NCI-H748 (cell line): ENCODE measurements at regions not wholly inside any gene's neighbourhood (a gene's known extent, or its start where the extent isn't known, plus 50 kb on each side); places are given as distances from the start of the nearest gene placed in this dataset.
A peak's percentile ranks its signal among the peaks of the same experiment; 100 is the strongest.

Experiments used
- DNase-seq: peaks from one replicate; lab custom pipeline; 2025; ENCODE audit not compliant: unreplicated experiment; lab: John Stamatoyannopoulos, UW

DNA sequence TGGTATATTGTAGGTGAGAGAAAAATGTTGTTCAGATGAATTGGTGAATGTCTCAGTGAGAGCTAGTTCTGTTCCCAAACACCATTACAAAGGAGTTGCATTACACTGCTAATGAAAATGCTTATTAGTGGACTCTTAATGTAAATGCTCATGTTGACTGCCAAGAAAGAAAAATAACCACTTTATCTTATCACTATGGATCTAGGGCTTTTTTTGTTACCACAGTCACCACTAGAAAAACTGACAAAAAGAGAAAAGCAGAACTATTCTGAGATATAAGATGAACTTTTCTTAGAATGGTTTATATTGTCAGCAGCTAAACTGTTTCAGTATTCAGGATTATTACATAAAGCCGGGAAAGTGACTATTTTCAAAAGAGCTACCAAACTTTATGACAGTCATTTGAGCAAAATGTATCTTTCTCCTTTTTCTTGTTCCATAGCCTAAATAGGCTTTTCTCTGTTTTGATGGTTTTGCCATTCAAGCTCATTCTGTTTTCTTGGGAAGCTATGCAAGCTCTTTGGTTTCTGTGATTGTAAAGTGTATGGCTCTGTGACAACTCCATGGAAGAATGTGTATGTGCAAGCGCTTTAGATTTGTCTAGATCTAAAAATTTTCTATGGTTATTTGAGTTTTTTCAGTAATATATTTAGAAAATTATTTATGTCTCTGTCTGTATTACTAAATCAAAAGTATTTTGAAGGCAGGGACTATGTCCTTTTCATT is 64.2 kb upstream of the DPH5 start:
- DNase-seq: no peak

DNA sequence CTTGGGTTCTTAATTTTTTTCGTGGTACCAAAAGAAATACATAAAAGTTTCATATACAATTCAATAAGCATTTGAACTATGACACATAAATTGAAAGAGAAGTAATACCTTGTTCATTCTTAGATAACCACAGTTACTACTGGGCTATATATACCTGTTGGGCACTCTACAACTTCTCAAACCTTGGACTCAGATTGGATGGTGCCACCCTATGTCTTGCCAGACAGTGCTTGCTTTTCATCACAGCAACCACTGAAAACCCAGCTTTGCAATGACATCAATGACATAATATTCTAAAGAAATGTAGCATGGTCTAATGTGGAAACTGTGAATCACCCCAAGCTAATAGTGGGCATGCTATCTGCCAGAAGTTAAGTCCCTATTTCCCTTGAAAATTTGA is 62.8 kb upstream of the DPH5 start:
- DNase-seq: no peak

DNA sequence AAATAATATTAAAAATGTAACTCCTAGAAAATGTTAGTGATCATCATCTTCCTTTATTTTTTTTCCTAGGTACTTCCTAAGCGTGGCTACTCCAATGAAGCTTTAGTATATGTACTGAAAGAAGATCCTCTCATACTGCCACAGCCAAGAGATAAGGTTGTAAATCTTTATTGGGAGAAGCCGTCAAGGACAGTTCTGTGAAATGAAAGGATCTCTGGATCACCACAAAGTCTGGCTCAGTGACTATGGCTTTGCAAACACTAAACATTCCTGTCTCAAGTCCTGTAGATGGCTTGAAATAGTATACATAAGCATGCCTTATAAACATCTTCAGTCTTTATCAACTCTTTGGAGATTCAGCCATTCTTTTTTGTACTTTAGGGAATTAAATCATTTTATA is 61.2 kb upstream of the DPH5 start:
- DNase-seq: no peak

DNA sequence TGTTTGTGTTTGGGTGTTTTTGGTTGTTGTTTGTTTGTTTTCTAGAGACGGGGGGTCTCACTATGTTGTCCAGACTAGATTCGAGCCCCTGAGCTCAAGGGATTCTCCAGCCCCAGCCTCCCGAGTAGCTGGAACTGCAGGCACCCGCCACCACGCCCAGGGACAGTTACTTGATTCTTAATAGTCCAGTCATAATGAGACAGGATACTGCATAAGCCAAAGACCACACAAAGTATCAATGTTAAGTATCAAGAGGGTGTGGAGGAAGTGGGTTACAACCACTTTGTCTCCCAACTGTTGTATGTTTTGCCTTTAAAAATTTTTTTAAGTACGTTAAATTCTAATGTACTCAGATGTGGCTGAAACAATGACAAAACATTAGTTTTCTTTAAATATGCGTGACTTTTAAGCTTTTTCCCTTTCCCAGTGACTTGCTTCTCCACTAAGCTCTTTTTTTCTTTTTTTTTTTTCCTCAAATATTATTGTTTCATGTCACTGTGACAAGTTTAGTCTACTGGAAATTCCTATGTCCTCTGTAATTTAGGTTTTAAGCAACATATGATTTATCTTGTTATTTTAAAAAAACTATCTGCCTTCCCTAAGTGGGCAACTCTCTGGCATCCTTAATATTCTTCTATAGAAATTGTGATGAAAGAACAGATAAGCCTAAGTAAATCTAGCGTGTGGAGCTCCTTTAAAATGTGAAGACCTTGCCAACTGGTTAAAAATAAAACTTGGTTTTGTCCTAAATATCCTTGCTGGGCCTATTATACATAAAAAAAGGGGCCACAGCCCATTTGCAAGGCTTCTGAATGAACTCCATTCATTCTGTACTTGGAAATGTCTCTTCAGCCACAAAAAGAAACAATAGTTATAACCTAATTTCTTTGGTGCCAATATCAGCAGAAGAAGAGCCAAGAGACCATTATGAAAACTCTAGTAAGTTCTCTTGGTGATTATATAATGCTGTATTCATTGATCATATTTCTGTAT is 56.2 kb upstream of the DPH5 start:
- DNase-seq: no peak

DNA sequence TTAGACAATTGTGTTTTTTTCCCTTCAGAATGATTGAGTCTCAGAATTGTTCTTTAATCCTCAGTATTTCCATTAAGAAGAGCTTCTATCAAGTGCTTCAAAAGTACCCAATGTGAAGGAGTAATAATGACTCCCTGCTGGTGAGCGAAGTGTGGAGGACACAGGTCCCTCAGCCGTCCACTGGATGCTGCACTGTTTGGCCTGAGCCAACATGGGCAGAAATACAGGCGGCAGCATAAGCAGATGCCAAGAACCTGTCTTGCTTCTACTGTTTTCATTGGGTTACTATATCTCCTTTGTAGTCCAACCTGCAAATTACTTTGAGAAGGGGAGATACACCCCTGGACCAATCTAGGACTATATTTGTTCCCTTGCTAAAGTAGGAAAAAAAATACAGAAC is 55.3 kb upstream of the DPH5 start:
- DNase-seq: no peak

DNA sequence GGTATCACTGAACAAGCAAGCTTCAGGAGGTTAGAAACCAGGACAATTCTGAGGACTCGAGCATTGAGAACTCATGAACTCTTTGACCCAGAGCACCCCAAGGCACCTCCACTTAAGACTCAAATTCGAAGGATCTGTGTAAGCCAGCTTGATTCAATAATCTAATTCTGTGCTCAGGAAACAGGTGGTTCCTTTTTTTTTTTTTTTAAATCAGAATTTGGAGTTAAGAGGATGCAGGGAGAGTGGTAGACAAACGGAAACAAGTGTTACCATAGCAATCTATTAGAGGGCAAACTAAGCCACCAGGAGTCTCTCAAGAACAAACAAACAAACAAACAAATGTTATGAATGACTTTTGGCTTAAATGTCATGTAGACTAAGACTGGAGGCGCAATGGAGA is 53.8 kb upstream of the DPH5 start:
- peak; percentile 40 for DNase-seq

DNA sequence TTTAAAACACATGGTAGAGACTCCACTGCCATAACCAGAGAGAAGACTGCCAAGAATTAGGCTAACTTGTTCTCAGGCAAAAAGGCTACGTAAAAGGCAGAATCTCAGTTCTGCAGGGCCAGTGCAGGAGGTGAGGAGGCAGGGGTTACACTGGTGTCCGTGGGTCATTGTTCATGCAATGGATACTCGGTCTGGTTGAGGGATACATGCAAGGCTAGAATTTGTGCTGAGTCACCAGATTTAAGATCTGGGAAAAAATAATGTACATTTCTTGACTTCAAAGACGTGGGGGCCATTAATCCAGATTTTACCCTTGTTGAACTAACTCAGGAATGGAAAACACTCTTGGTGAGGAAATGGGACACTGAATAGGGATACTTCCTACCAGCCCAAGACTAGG is 52.3 kb upstream of the DPH5 start:
- DNase-seq: no peak

DNA sequence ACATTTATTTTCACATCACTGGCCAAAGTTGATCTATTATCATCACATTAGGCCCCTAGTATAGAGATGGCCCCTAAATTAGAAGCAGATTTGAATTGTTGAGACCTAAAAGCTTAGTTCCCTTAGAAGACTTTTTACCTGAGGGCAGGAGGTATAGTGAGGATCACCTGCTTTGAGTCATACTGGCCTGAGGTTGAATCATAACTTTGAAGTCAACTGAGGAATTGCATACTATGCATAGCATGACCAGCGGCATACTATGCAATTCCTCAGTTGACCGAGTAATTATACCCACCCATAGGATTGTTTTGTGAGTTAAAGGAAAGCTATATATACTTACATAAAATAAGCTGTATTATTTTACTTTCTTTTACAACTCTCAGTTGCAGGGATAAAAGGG is 50.3 kb upstream of the DPH5 start:
- DNase-seq: no peak
